ENCODE measurements at regions not wholly inside any gene's neighbourhood (a gene's known extent, or its start where the extent isn't known, plus 50 kb on each side); places are given as distances from the start of the nearest gene placed in this dataset.
"Not testable (repeated sequence)": the region's sequence is repeated elsewhere in the genome, so short reads cannot be mapped to it uniquely, and the experiment has no call there.

DNA sequence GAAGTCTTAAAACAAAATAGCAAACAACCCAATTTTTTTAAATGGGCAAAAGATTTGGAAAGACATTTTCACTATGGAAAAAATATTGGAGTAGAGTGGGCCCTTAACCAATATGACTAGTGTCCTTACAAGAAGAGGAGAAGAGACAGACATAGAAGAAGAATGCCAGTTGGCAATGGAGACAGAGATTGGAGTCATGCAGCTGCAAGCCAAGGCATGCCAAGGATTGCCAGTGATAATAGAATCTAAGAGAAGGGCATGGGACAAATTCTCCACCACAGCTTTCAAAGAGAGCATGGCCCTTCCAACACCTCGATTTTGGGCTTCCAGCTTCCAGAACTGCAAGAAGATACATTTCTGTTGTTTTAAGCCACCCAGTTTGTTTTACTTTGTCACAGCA is 92.7 kb downstream of the RGS2 start:
- DNase-seq (ENCODE audit: low read depth) = no peak
- TF ChIP-seq CTCF (IDR thresholded peaks at IDR 0.05; ENCODE audit: insufficient read depth, low read depth, low read length) = no peak
- no peak overlapping the region for H3K4me3 ChIP-seq (ENCODE audit: low read depth, low read length)

DNA sequence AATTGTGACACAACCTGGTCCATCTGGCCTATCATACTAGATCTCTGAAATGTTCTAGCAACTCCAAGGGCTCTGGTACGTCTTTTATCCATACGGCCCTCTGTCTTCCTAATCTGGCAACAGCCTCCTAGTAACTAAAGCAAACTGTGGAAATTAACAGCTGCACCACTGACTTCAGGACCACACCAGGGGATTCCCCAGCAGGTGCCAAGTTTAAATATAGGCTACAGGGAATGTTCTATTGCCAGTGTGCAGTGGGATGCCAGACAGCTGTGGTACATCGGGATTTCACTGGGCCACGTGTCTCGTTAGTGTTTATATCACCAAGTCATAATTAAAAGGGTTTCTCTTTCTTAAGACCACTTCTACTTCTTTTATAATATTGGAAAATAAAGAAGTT is 94.3 kb downstream of the RGS2 start:
- DNase-seq (ENCODE audit: low read depth) = no peak
- H3K4me3 ChIP-seq (ENCODE audit: low read depth, low read length) = no peak overlapping the region
- no peak for TF ChIP-seq CTCF (IDR thresholded peaks at IDR 0.05; ENCODE audit: insufficient read depth, low read depth, low read length)

DNA sequence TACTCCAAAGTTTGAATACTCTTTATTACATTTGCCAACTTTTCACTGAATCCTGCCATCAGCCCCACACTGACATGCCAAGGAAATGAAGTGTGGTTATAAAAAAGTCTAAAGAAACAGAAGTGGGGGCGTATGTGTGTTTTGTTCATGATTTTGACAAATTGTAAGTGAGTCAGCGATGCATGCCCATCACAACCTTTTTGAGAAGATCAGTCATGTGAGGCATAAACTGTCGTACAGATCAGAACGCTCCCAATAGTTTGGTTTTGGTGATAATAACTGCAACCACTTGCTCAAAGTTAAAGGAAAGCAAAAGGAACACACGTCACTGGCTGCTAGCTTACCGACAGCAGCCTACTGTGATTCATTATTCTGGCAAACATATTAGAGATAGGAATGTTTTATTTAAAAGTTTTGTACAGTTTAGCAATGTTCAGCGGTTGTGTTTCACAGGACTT is 95.6 kb downstream of the RGS2 start:
- no peak for TF ChIP-seq CTCF (IDR thresholded peaks at IDR 0.05; ENCODE audit: insufficient read depth, low read depth, low read length)
- peak; percentile 86 for DNase-seq (ENCODE audit: low read depth)
- no peak overlapping the region for H3K4me3 ChIP-seq (ENCODE audit: low read depth, low read length)

- H3K4me3 ChIP-seq (ENCODE audit: low read depth, low read length) = no peak overlapping the region
- no peak for TF ChIP-seq CTCF (IDR thresholded peaks at IDR 0.05; ENCODE audit: insufficient read depth, low read depth, low read length)
- DNase-seq (ENCODE audit: low read depth) = peak; percentile 16
These were observed 96.2 kb downstream of the RGS2 start for GRCh38 chr1:192905049-192905448.

DNA sequence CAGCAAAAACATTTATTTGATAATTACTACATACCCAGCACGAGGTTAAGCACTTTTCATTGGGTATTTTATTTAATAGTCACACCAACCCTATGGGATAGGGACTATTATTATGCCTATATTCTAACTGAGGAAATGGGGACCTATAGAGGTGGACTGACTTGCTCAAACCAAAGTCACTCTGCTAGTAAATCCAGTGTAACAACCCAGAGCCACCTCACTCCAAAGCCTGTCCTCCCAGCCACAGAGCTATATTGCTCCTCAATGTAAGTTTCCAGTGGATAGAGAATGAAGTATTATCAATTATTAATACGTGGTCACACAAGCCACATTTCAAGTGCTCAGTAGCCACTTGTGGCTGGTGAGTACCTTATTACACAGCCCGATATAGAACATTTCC is 97.5 kb downstream of the RGS2 start:
- no peak for DNase-seq (ENCODE audit: low read depth)
- no peak overlapping the region for H3K4me3 ChIP-seq (ENCODE audit: low read depth, low read length)
- no peak for TF ChIP-seq CTCF (IDR thresholded peaks at IDR 0.05; ENCODE audit: insufficient read depth, low read depth, low read length)

DNA sequence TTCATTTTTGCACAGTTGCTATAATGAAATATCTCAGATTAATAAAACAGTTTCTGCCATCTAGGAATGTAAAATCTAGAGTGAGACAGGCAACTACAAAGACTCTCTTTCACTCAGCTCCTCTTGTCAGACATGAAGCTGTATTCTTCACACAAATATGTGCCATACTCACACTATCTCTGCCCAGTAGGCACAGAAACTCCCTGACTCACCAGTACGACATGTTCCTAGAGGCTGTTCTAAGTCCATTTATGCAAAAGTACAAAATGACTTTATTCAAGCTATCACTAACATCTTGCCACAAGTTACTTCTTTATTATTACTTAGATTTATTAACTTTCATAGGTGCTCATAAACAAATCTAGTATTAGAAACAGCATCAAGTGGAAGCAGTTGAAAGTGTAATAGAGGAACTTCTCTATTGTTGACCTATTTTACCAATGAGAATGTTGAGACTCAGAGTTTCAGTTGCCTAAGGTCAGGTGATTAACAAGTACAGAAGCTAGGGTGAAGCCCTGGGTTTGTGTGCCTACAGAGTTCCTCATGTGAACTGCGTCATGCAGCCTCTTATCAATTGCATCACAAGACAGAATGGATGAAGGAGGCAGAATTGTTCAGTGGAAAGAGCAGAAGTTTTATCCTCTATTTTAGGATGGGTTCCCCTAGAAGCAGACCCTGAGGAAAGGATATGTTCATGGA is 98.9 kb downstream of the RGS2 start:
- DNase-seq (ENCODE audit: low read depth) = peak; percentile 32
- no peak for TF ChIP-seq CTCF (IDR thresholded peaks at IDR 0.05; ENCODE audit: insufficient read depth, low read depth, low read length)

DNA sequence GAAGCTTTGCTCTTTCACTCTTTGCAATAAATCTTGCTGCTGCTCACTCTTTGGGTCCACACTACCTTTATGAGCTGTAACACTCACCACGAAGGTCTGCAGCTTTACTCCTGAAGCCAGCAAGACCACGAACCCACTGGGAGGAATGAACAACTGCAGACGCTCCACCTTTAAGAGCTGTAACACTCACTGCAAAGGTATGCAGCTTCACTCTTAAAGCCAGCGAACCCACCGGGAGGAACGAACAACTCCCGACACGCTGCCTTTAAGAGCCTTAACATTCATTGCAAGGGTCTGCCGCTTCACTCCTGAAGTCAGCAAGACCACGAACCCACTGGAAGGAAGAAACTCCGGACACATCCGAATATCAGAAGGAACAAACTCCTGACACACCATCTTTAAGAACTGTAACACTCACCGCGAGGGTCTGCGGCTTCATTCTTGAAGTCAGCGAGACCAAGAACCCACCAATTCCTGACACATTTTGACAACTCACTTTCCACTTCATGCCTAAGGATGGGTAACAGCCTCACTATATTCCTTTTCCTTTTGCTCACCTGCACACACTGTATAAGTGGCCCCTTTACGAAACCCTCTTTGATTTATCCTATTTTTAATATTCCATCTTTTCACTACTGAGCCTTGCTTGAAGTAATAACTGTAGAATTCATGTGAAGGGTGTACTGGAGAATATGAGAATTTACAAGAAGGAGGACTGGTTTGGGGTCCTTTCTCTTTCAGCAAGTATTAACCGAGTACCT is 103.2 kb downstream of the RGS2 start:
- H3K4me3 ChIP-seq (ENCODE audit: low read depth, low read length); DNase-seq (ENCODE audit: low read depth): not testable (repeated sequence)

More for the DNA sequence above, 98.9 kb downstream of the RGS2 start:
- H3K4me3 ChIP-seq (ENCODE audit: low read depth, low read length) = no peak overlapping the region
